Neural cell (in vitro differentiated cells): ENCODE measurements at regions not wholly inside any gene's neighbourhood (a gene's known extent, or its start where the extent isn't known, plus 50 kb on each side); places are given as distances from the start of the nearest gene placed in this dataset.

ENCODE experiments used
- EP300 ChIP-seq: fragments of 450-650 bp; conservative IDR thresholded peaks from 2 replicates; pipeline ENCODE4 v1.6.1; 2014; ENCODE audit warnings: antibody characterized with exemption, mild to moderate bottlenecking, moderate library complexity; ENCODE audit not compliant: poor library complexity, severe bottlenecking
- EZH2 ChIP-seq: fragments of 200-600, 300-800 bp; shearing (Covaris generic), sonication (generic); IDR thresholded peaks from 2 replicates; pipeline ENCODE4 v1.6.1; 2014; ENCODE audit warnings: antibody characterized with exemption, low read length, borderline replicate concordance, mild to moderate bottlenecking; ENCODE audit not compliant: insufficient read depth, poor library complexity, severe bottlenecking
- POLR2AphosphoS5 ChIP-seq: IDR thresholded peaks from 2 replicates; pipeline ENCODE4 v1.6.1; 2012
- SMC3 ChIP-seq: fragments of 450-650 bp; conservative IDR thresholded peaks from 2 replicates; pipeline ENCODE4 v1.6.1; 2014; ENCODE audit warnings: antibody characterized with exemption, mild to moderate bottlenecking, moderate library complexity; ENCODE audit not compliant: poor library complexity
- TAF1 ChIP-seq: IDR thresholded peaks from 2 replicates; pipeline ENCODE4 v1.6.1; 2012; ENCODE audit warnings: low read depth
- TF ChIP-seq, protein P1 (sequence below): IDR thresholded peaks from 2 replicates; pipeline ENCODE4 v1.6.1; 2012; ENCODE audit warnings: borderline replicate concordance
- TF ChIP-seq, protein P2 (sequence below): fragments of 450-650 bp; IDR thresholded peaks from 2 replicates; pipeline ENCODE4 v1.5.1; 2014; ENCODE audit warnings: antibody characterized with exemption, mild to moderate bottlenecking, moderate library complexity; ENCODE audit not compliant: poor library complexity, severe bottlenecking

- TF ChIP-seq, protein P1, sequence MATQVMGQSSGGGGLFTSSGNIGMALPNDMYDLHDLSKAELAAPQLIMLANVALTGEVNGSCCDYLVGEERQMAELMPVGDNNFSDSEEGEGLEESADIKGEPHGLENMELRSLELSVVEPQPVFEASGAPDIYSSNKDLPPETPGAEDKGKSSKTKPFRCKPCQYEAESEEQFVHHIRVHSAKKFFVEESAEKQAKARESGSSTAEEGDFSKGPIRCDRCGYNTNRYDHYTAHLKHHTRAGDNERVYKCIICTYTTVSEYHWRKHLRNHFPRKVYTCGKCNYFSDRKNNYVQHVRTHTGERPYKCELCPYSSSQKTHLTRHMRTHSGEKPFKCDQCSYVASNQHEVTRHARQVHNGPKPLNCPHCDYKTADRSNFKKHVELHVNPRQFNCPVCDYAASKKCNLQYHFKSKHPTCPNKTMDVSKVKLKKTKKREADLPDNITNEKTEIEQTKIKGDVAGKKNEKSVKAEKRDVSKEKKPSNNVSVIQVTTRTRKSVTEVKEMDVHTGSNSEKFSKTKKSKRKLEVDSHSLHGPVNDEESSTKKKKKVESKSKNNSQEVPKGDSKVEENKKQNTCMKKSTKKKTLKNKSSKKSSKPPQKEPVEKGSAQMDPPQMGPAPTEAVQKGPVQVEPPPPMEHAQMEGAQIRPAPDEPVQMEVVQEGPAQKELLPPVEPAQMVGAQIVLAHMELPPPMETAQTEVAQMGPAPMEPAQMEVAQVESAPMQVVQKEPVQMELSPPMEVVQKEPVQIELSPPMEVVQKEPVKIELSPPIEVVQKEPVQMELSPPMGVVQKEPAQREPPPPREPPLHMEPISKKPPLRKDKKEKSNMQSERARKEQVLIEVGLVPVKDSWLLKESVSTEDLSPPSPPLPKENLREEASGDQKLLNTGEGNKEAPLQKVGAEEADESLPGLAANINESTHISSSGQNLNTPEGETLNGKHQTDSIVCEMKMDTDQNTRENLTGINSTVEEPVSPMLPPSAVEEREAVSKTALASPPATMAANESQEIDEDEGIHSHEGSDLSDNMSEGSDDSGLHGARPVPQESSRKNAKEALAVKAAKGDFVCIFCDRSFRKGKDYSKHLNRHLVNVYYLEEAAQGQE = no peak
- TF ChIP-seq, protein P2, sequence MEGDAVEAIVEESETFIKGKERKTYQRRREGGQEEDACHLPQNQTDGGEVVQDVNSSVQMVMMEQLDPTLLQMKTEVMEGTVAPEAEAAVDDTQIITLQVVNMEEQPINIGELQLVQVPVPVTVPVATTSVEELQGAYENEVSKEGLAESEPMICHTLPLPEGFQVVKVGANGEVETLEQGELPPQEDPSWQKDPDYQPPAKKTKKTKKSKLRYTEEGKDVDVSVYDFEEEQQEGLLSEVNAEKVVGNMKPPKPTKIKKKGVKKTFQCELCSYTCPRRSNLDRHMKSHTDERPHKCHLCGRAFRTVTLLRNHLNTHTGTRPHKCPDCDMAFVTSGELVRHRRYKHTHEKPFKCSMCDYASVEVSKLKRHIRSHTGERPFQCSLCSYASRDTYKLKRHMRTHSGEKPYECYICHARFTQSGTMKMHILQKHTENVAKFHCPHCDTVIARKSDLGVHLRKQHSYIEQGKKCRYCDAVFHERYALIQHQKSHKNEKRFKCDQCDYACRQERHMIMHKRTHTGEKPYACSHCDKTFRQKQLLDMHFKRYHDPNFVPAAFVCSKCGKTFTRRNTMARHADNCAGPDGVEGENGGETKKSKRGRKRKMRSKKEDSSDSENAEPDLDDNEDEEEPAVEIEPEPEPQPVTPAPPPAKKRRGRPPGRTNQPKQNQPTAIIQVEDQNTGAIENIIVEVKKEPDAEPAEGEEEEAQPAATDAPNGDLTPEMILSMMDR = no peak
- TF ChIP-seq TAF1 = no peak
- no peak for TF ChIP-seq EZH2
- no peak for TF ChIP-seq EP300
- TF ChIP-seq SMC3 = no peak
- no peak for TF ChIP-seq POLR2AphosphoS5
These were observed 72.8 kb upstream of the SEMA3C start for GRCh38 chr7:80991654-80992053.
